ENCODE measurements at regions not wholly inside any gene's neighbourhood (a gene's known extent, or its start where the extent isn't known, plus 50 kb on each side); places are given as distances from the start of the nearest gene placed in this dataset.

GRCh38 chr14:61630399-61631044 lies 64.8 kb upstream of the HIF1A start:
- peaks cover 12% of the 10 kb centered on the region for H3K4me1 Mint-ChIP-seq (ENCODE audit: low read depth)
- CTCF ChIA-PET, result interaction anchor here (0.6 to 2.1 kb wide), 2 partner anchors 11 to 16 kb away, joined by 3 to 5 read pairs; no protein-coding TSS in a partner anchor
- H3K27ac Mint-ChIP-seq, result no peak overlapping the region
- intact Hi-C loops (cut with micrococcal nuclease), result no loop called here
- H3K36me3 Mint-ChIP-seq (ENCODE audit: low read depth), result no peaks in the 10 kb centered on the region
- no peaks in the 10 kb centered on the region for H3K27me3 Mint-ChIP-seq (ENCODE audit: low read depth)
- no peaks in the 10 kb centered on the region for H3K9me3 Mint-ChIP-seq
- H3K4me3 Mint-ChIP-seq, result no peak overlapping the region
- no peak for DNase-seq

GRCh38 chr14:61631045-61631687 lies 64.1 kb upstream of the HIF1A start:
- intact Hi-C loops (cut with micrococcal nuclease), result no loop called here
- Mint-ChIP-seq H3K9me3 (no peaks in the 10 kb centered on the region), H3K4me1 (ENCODE audit: low read depth) (peaks cover 12% of the 10 kb centered on the region), H3K4me3 (no peak overlapping the region), H3K27ac (no peak overlapping the region), H3K36me3 (ENCODE audit: low read depth) (no peaks in the 10 kb centered on the region), H3K27me3 (ENCODE audit: low read depth) (no peaks in the 10 kb centered on the region)
- DNase-seq, result no peak
- CTCF ChIA-PET, result interaction anchor here (0.6 to 2.1 kb wide), 2 partner anchors 11 to 17 kb away, joined by 3 to 5 read pairs; no protein-coding TSS in a partner anchor

- Mint-ChIP-seq H3K9me3 (no peaks in the 10 kb centered on the region), H3K36me3 (ENCODE audit: low read depth) (no peaks in the 10 kb centered on the region), H3K4me1 (ENCODE audit: low read depth) (peaks cover 21% of the 10 kb centered on the region), H3K4me3 (no peak overlapping the region), H3K27me3 (ENCODE audit: low read depth) (no peaks in the 10 kb centered on the region), H3K27ac (no peak overlapping the region)
- CTCF ChIA-PET, result no interaction called here
- intact Hi-C loops (cut with micrococcal nuclease), result no loop called here
- DNase-seq, result no peak
Measured at GRCh38 chr14:61632401-61632800, 62.9 kb upstream of the HIF1A start.

GRCh38 chr14:61632807-61633206 lies 62.5 kb upstream of the HIF1A start:
- Mint-ChIP-seq H3K36me3 (ENCODE audit: low read depth) (no peaks in the 10 kb centered on the region), H3K27ac (no peak overlapping the region), H3K27me3 (ENCODE audit: low read depth) (no peaks in the 10 kb centered on the region), H3K9me3 (no peaks in the 10 kb centered on the region), H3K4me3 (no peak overlapping the region), H3K4me1 (ENCODE audit: low read depth) (peaks cover 22% of the 10 kb centered on the region)
- DNase-seq, result no peak
- CTCF ChIA-PET, result no interaction called here
- intact Hi-C loops (cut with micrococcal nuclease), result no loop called here

GRCh38 chr14:61636291-61636690 lies 59.0 kb upstream of the HIF1A start:
- Mint-ChIP-seq H3K4me3 (no peak overlapping the region), H3K27me3 (ENCODE audit: low read depth) (no peaks in the 10 kb centered on the region), H3K36me3 (ENCODE audit: low read depth) (no peaks in the 10 kb centered on the region), H3K4me1 (ENCODE audit: low read depth) (peaks cover 30% of the 10 kb centered on the region), H3K27ac (peak overlapping the region; percentile 50), H3K9me3 (no peaks in the 10 kb centered on the region)
- CTCF ChIA-PET, result interaction anchor here (0.6 kb wide), 1 partner anchor 135 kb away, joined by 3 read pairs; no protein-coding TSS in a partner anchor
- intact Hi-C loops (cut with micrococcal nuclease), result loop anchor here (1.0 kb wide), 2 partner anchors 16 to 26 kb away; no protein-coding TSS in a partner anchor
- DNase-seq, result no peak

GRCh38 chr14:61636779-61637178 lies 58.5 kb upstream of the HIF1A start:
- intact Hi-C loops (cut with micrococcal nuclease), result loop anchor here (1.0 kb wide), 2 partner anchors 16 to 26 kb away; no protein-coding TSS in a partner anchor
- Mint-ChIP-seq H3K27me3 (ENCODE audit: low read depth) (no peaks in the 10 kb centered on the region), H3K4me1 (ENCODE audit: low read depth) (peaks cover 30% of the 10 kb centered on the region), H3K4me3 (no peak overlapping the region), H3K27ac (peak overlapping the region; percentile 50), H3K9me3 (no peaks in the 10 kb centered on the region), H3K36me3 (ENCODE audit: low read depth) (no peaks in the 10 kb centered on the region)
- CTCF ChIA-PET, result no interaction called here
- DNase-seq, result no peak

- Mint-ChIP-seq H3K4me3 (no peak overlapping the region), H3K27me3 (ENCODE audit: low read depth) (no peaks in the 10 kb centered on the region), H3K9me3 (no peaks in the 10 kb centered on the region), H3K36me3 (ENCODE audit: low read depth) (no peaks in the 10 kb centered on the region), H3K4me1 (ENCODE audit: low read depth) (peaks cover 42% of the 10 kb centered on the region), H3K27ac (no peak overlapping the region)
- intact Hi-C loops (cut with micrococcal nuclease), result no loop called here
- CTCF ChIA-PET, result no interaction called here
- no peak for DNase-seq
Measured at GRCh38 chr14:61638595-61639387, 56.5 kb upstream of the HIF1A start.

- Mint-ChIP-seq H3K9me3 (no peaks in the 10 kb centered on the region), H3K27ac (no peak overlapping the region), H3K4me1 (ENCODE audit: low read depth) (peaks cover 50% of the 10 kb centered on the region), H3K36me3 (ENCODE audit: low read depth) (no peaks in the 10 kb centered on the region), H3K27me3 (ENCODE audit: low read depth) (no peaks in the 10 kb centered on the region), H3K4me3 (no peak overlapping the region)
- CTCF ChIA-PET, result interaction anchor here (0.6 kb wide), 1 partner anchor 197 kb away, joined by 4 read pairs; no protein-coding TSS in a partner anchor
- no peak for DNase-seq
- intact Hi-C loops (cut with micrococcal nuclease), result no loop called here
Measured at GRCh38 chr14:61640158-61641136, 54.9 kb upstream of the HIF1A start.

GRCh38 chr14:61641914-61642613 lies 53.2 kb upstream of the HIF1A start:
- peaks cover 38% of the 10 kb centered on the region for H3K4me1 Mint-ChIP-seq (ENCODE audit: low read depth)
- no peaks in the 10 kb centered on the region for H3K36me3 Mint-ChIP-seq (ENCODE audit: low read depth)
- H3K27me3 Mint-ChIP-seq (ENCODE audit: low read depth), result no peaks in the 10 kb centered on the region
- H3K9me3 Mint-ChIP-seq, result no peaks in the 10 kb centered on the region
- no peak for DNase-seq
- intact Hi-C loops (cut with micrococcal nuclease), result no loop called here
- CTCF ChIA-PET, result no interaction called here
- no peak overlapping the region for H3K27ac Mint-ChIP-seq
- no peak overlapping the region for H3K4me3 Mint-ChIP-seq

- no peak for DNase-seq
- H3K4me1 Mint-ChIP-seq (ENCODE audit: low read depth), result peaks cover 35% of the 10 kb centered on the region
- intact Hi-C loops (cut with micrococcal nuclease), result no loop called here
Measured at GRCh38 chr14:61642614-61642982, 52.7 kb upstream of the HIF1A start.

GRCh38 chr14:61643555-61643954 lies 51.8 kb upstream of the HIF1A start:
- CTCF ChIA-PET, result no interaction called here
- no peaks in the 10 kb centered on the region for H3K36me3 Mint-ChIP-seq (ENCODE audit: low read depth)
- peaks cover 34% of the 10 kb centered on the region for H3K4me1 Mint-ChIP-seq (ENCODE audit: low read depth)
- no peak for DNase-seq
- no peaks in the 10 kb centered on the region for H3K27me3 Mint-ChIP-seq (ENCODE audit: low read depth)
- no peak overlapping the region for H3K27ac Mint-ChIP-seq
- intact Hi-C loops (cut with micrococcal nuclease), result no loop called here
- H3K4me3 Mint-ChIP-seq, result no peak overlapping the region
- no peaks in the 10 kb centered on the region for H3K9me3 Mint-ChIP-seq

More at GRCh38 chr14:61642614-61642982, 52.7 kb upstream of the HIF1A start:
- no peaks in the 10 kb centered on the region for H3K36me3 Mint-ChIP-seq (ENCODE audit: low read depth)
- CTCF ChIA-PET, result no interaction called here
- no peaks in the 10 kb centered on the region for H3K9me3 Mint-ChIP-seq
- no peak overlapping the region for H3K27ac Mint-ChIP-seq
- no peaks in the 10 kb centered on the region for H3K27me3 Mint-ChIP-seq (ENCODE audit: low read depth)
- H3K4me3 Mint-ChIP-seq, result no peak overlapping the region

All from activated naive CD4-positive, alpha-beta T cell treated with anti-CD3 and anti-CD28 coated beads for 36 hours (primary cell).